ENCODE measurements at regions not wholly inside any gene's neighbourhood (a gene's known extent, or its start where the extent isn't known, plus 50 kb on each side); places are given as distances from the start of the nearest gene placed in this dataset.
A peak's percentile ranks its signal among the peaks of the same experiment; 100 is the strongest.

DNA sequence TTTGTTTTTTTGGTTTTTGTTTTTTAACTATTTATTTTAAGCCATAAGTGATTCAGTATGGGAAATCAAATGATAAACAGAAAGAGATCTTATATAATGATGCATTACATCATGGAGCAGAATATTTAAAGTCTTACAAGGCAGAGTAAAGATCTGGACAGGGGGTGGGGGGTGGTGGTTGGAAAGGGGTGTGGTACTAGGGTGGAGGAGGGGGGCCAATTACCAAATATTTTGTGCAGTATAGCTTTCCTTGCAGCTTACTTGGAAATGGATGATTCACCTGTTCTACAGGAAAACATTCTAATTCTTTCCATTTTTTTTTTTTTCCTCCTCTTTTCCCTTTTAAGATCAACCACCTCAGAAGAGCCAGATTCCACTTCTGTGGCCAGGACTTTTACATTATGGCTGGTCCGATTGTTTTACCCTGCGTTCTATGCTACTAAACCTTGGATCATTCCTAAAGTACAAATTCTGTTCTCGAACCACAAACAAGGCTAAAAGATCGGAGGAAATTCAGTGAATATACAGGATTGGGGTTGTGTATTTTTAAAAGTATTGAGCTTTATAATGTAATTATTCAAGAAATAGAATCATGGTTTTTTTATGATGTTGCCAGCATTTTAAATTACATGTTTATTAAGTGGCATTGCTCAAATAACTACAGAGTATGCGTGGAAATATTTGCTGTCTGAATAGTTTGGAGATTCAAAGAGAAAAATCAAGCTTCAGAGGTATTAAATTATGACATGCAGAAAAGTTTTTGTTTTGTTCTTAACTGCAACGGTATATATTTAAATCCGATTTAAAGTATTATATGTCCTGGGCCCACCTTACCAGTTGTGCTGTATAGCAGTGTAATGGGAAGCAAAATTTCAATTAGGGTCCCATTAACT lies 859.5 kb downstream of the USP25 start:
- H3K27me3 ChIP-seq (replicated peaks; ENCODE audit: control insufficient read depth, insufficient read depth, low read length) = no peaks in the 10 kb centered on the region
- H3K4me3 ChIP-seq (ENCODE audit: low read length) = peak overlapping the region; percentile 88
- H3K36me3 ChIP-seq (ENCODE audit: control insufficient read depth, insufficient read depth, low read length, severe bottlenecking) = no peaks in the 10 kb centered on the region
- H3K9ac ChIP-seq (ENCODE audit: low read length) = peak overlapping the region; percentile 87
- DNase-seq (ENCODE audit: low read depth) = peak; percentile 18
- peaks cover 45% of the 10 kb centered on the region for H3K4me1 ChIP-seq (ENCODE audit: control insufficient read depth, insufficient read depth, low read length)
- H3K9me3 ChIP-seq (ENCODE audit: control insufficient read depth, low read length) = no peaks in the 10 kb centered on the region

DNA sequence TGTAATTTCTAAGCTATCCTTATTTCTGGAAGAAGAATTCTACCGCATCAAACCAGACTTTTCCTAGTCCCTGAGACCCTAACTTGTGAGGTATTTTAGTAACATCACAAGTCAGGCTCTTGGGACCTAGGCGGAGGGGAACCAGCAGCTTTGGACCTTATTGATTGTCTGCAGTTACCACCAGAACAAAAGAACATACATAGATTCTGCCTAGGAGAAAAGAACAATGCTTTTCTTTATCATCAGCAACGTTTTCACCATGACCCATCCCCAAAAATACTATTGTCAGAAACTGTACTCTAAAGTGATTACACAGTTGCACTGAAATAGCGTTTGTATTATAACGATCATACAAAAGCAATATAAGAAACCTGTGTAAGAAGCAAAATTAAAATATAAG lies 860.4 kb downstream of the USP25 start:
- DNase-seq (ENCODE audit: low read depth) = no peak
- peak overlapping the region; percentile 88 for H3K4me3 ChIP-seq (ENCODE audit: low read length)

DNA sequence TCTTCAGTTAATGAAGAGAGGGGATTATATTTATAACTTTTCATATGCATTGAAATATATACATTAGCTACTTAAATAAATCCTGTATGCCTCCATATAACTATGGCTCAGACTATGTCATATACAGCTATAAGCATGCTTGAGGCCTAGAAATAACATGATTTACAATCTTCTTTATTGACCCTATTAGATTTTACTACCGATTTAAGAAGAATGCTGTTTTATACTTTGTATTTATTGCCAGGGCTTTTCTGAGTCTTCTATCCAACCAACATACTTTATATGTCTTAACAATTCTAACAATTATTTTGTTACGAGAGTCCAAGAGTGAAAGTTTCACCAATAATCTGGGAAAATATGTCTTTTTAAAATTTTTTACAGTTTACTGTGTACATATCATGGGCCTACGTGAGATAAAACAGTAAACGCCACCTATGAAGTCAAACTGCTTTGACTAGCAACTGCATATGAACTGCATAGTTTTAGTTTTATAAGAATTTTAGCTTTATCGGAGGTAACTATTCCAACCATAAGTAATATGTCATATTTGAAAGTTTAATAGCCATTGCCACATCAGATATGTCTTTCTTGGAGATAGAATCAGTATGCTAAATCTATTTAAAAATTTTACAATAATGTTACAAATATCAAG lies 861.0 kb downstream of the USP25 start:
- no peak for DNase-seq (ENCODE audit: low read depth)
- no peak overlapping the region for H3K9ac ChIP-seq (ENCODE audit: low read length)
- H3K27me3 ChIP-seq (replicated peaks; ENCODE audit: control insufficient read depth, insufficient read depth, low read length) = no peaks in the 10 kb centered on the region
- H3K4me3 ChIP-seq (ENCODE audit: low read length) = peak overlapping the region; percentile 88
- H3K9me3 ChIP-seq (ENCODE audit: control insufficient read depth, low read length) = no peaks in the 10 kb centered on the region
- peaks cover 34% of the 10 kb centered on the region for H3K4me1 ChIP-seq (ENCODE audit: control insufficient read depth, insufficient read depth, low read length)
- H3K36me3 ChIP-seq (ENCODE audit: control insufficient read depth, insufficient read depth, low read length, severe bottlenecking) = no peaks in the 10 kb centered on the region

More for the DNA sequence above, 860.4 kb downstream of the USP25 start:
- Histone ChIP-seq H3K27me3 (replicated peaks; ENCODE audit: control insufficient read depth, insufficient read depth, low read length) (no peaks in the 10 kb centered on the region), H3K9me3 (ENCODE audit: control insufficient read depth, low read length) (no peaks in the 10 kb centered on the region), H3K9ac (ENCODE audit: low read length) (no peak overlapping the region), H3K36me3 (ENCODE audit: control insufficient read depth, insufficient read depth, low read length, severe bottlenecking) (no peaks in the 10 kb centered on the region), H3K4me1 (ENCODE audit: control insufficient read depth, insufficient read depth, low read length) (peaks cover 36% of the 10 kb centered on the region)

DNA sequence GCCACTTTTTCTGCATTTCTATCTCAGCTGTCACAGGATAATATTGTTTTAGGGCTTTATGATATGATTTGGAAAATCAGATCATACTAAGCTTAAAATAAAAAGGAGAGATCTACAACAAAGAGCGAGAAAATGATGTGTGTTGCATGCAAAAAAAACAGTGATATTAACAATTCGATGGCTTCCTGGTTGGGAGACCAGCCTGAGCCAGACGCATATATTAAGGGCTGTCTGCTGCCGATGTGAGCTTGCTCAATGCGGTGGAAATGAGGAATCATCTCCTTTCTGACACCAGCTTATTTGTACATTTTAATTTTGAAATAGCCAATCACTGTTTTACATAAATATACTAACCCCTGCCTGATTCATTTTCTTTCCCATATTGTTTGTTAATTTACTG lies 862.6 kb downstream of the USP25 start:
- H3K27me3 ChIP-seq (replicated peaks; ENCODE audit: control insufficient read depth, insufficient read depth, low read length) = no peaks in the 10 kb centered on the region
- no peaks in the 10 kb centered on the region for H3K36me3 ChIP-seq (ENCODE audit: control insufficient read depth, insufficient read depth, low read length, severe bottlenecking)
- H3K4me3 ChIP-seq (ENCODE audit: low read length) = no peak overlapping the region
- H3K9me3 ChIP-seq (ENCODE audit: control insufficient read depth, low read length) = no peaks in the 10 kb centered on the region
- H3K9ac ChIP-seq (ENCODE audit: low read length) = no peak overlapping the region
- no peak for DNase-seq (ENCODE audit: low read depth)
- H3K4me1 ChIP-seq (ENCODE audit: control insufficient read depth, insufficient read depth, low read length) = peaks cover 22% of the 10 kb centered on the region

DNA sequence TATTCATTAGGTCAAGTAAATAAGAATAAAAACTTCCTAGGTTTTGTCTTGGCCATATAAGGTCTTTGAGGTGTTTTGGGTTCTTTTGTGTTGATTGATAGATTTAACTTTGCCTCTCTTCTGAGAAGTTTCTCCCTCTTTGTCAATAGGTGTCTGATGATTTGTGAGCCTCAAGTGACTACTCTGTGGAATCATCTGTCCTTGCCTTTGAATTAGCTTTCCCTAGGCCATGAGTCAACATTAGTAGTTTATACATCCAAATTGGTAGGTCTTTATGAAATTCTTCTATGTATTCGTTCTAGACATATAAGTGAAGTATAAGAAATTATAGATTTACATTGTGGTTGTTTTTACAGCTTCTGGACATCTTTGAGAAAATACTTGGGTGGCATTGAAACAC lies 864.4 kb downstream of the USP25 start:
- no peak overlapping the region for H3K4me3 ChIP-seq (ENCODE audit: low read length)
- H3K27me3 ChIP-seq (replicated peaks; ENCODE audit: control insufficient read depth, insufficient read depth, low read length) = no peaks in the 10 kb centered on the region
- DNase-seq (ENCODE audit: low read depth) = no peak
- no peak overlapping the region for H3K9ac ChIP-seq (ENCODE audit: low read length)
- H3K36me3 ChIP-seq (ENCODE audit: control insufficient read depth, insufficient read depth, low read length, severe bottlenecking) = no peaks in the 10 kb centered on the region
- peaks cover 12% of the 10 kb centered on the region for H3K4me1 ChIP-seq (ENCODE audit: control insufficient read depth, insufficient read depth, low read length)
- H3K9me3 ChIP-seq (ENCODE audit: control insufficient read depth, low read length) = no peaks in the 10 kb centered on the region

DNA sequence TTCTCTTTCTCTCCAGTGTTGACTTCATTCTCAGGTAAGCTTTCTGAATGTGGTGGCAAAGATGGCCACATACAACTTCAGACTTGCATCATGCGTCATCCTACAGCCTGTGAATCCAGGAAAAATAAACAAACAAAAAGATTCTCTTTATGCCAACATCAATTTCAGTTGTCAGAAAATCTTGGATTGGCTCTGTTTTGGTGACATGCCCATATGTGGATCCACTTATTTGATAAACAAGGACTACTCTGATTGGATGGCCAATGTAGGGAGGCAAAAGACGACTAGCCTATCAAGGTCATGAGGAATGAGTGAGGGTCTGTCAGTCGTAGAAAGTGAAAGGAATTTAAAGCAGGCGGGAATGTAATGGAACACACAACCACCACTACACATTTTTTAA lies 866.6 kb downstream of the USP25 start:
- Histone ChIP-seq H3K9me3 (ENCODE audit: control insufficient read depth, low read length) (no peaks in the 10 kb centered on the region), H3K9ac (ENCODE audit: low read length) (no peak overlapping the region)

DNA sequence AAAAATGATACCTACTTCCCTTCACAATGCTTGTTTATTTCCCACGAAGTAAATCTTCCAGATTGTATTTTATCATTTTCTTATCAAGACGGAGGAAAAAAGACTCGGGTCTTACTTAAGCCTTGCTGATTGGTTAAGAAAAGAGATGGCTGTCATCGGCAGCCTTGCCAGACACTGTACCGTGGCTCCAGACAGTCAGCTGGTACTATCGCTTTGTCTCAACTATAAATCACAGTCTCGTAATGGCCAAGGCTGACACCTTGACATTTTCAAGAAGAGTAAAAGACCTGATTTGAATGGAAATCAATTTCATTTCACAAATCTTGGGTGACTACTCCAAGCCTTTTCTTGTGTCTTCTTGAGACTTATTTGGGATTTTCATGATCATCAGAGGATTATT lies 868.0 kb downstream of the USP25 start:
- Histone ChIP-seq H3K9me3 (ENCODE audit: control insufficient read depth, low read length) (no peaks in the 10 kb centered on the region), H3K27me3 (replicated peaks; ENCODE audit: control insufficient read depth, insufficient read depth, low read length) (no peaks in the 10 kb centered on the region), H3K4me3 (ENCODE audit: low read length) (no peak overlapping the region), H3K4me1 (ENCODE audit: control insufficient read depth, insufficient read depth, low read length) (no peaks in the 10 kb centered on the region), H3K9ac (ENCODE audit: low read length) (no peak overlapping the region), H3K36me3 (ENCODE audit: control insufficient read depth, insufficient read depth, low read length, severe bottlenecking) (no peaks in the 10 kb centered on the region)
- DNase-seq (ENCODE audit: low read depth) = no peak

More for the DNA sequence above, 866.6 kb downstream of the USP25 start:
- no peak overlapping the region for H3K4me3 ChIP-seq (ENCODE audit: low read length)
- no peak for DNase-seq (ENCODE audit: low read depth)
- no peaks in the 10 kb centered on the region for H3K27me3 ChIP-seq (replicated peaks; ENCODE audit: control insufficient read depth, insufficient read depth, low read length)
- H3K4me1 ChIP-seq (ENCODE audit: control insufficient read depth, insufficient read depth, low read length) = no peaks in the 10 kb centered on the region
- no peaks in the 10 kb centered on the region for H3K36me3 ChIP-seq (ENCODE audit: control insufficient read depth, insufficient read depth, low read length, severe bottlenecking)

DNA sequence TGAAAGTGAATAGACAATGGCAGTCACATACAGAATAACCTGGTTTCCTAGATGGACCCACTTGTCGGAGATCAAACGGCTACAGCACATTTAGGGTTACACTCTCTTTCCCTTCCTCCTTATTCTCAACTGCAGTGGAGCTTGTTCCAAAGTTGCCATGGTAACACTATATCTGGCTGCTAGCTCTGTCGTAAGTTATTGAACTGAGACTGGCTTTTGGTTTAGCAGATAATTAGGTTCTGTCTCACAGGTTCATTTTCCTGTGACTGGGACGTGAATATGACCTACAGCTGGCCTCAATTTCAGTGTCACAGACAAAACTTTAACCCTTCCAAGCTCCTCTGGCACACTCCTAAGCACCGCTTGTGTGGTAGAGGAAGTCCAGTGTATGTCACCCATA lies 875.8 kb downstream of the USP25 start:
- Histone ChIP-seq H3K4me3 (ENCODE audit: low read length) (no peak overlapping the region), H3K4me1 (ENCODE audit: control insufficient read depth, insufficient read depth, low read length) (peaks cover 4% of the 10 kb centered on the region), H3K9me3 (ENCODE audit: control insufficient read depth, low read length) (no peaks in the 10 kb centered on the region), H3K27me3 (replicated peaks; ENCODE audit: control insufficient read depth, insufficient read depth, low read length) (no peaks in the 10 kb centered on the region), H3K36me3 (ENCODE audit: control insufficient read depth, insufficient read depth, low read length, severe bottlenecking) (peaks cover 11% of the 10 kb centered on the region), H3K9ac (ENCODE audit: low read length) (no peak overlapping the region)
- DNase-seq (ENCODE audit: low read depth) = peak; percentile 13

DNA sequence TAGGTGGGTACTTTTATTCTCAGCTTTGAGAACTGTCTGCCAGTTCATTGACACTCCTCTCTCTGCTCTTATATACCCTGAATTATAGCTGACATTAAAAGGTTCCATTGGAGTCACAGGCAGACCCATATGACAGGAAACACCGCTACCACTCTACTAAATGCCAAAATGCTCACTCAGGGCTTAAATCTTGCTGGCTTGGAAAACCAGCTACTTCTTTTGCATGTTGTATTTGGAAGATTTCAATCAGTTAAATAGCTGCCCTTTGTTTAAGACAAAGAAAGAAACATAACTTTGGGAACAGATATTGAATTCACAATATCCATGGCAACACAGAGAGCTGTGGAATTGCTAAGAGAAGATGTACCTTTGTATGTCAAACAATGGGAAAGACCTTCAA lies 876.5 kb downstream of the USP25 start:
- no peak overlapping the region for H3K4me3 ChIP-seq (ENCODE audit: low read length)
- H3K27me3 ChIP-seq (replicated peaks; ENCODE audit: control insufficient read depth, insufficient read depth, low read length) = no peaks in the 10 kb centered on the region
- H3K9ac ChIP-seq (ENCODE audit: low read length) = no peak overlapping the region
- no peak for DNase-seq (ENCODE audit: low read depth)
- H3K9me3 ChIP-seq (ENCODE audit: control insufficient read depth, low read length) = no peaks in the 10 kb centered on the region
- H3K4me1 ChIP-seq (ENCODE audit: control insufficient read depth, insufficient read depth, low read length) = peaks cover 4% of the 10 kb centered on the region
- peaks cover 11% of the 10 kb centered on the region for H3K36me3 ChIP-seq (ENCODE audit: control insufficient read depth, insufficient read depth, low read length, severe bottlenecking)

DNA sequence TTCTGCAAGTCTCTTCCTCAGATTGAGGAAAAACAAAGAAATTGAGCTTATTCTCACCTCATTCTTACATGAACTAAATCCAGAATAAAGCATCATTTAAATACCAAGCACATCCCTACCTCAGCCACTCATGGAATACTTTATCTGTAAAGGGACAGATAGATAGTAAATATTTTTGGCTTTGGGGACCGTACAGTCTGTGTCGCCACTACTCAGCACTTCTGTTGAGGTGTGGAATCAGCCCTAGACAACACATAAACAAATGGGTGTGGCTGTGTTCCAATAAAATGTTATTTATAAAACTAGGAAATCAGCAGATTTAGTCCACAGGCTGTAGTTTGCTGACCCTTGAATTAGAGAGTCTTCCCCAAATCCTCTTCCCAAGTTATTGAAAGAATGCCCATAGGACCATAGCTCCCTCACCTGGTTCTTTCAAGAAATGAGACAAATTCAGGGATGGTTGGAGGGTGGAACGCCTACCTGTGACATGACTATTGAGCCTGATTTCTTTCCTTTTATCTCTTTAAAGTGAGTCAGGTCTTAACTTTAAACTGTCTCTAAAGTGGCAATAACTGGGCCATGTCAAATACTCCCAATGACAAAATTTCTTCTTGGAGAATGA lies 878.5 kb downstream of the USP25 start:
- no peak for DNase-seq (ENCODE audit: low read depth)
- Histone ChIP-seq H3K4me3 (ENCODE audit: low read length) (no peak overlapping the region), H3K9ac (ENCODE audit: low read length) (no peak overlapping the region), H3K27me3 (replicated peaks; ENCODE audit: control insufficient read depth, insufficient read depth, low read length) (no peaks in the 10 kb centered on the region), H3K36me3 (ENCODE audit: control insufficient read depth, insufficient read depth, low read length, severe bottlenecking) (peaks cover 11% of the 10 kb centered on the region), H3K4me1 (ENCODE audit: control insufficient read depth, insufficient read depth, low read length) (peaks cover 4% of the 10 kb centered on the region), H3K9me3 (ENCODE audit: control insufficient read depth, low read length) (no peaks in the 10 kb centered on the region)

DNA sequence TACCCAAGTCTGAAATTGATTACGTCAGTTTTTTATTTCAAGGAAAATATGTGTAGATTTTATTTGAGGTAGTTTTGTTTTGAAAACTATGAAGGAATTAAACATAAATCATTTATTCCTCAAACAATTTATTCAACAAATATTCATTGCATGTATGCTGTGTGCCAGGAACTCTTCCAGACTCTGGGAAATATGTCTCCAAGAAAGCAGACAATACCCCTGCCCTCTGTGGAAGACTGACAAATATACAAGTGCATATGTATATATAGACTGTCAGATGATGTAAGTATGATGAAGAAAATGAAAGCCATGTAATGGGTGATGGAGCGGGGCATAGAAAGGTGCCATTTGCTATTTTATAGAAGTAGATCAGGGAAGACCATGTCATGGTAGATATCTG lies 889.5 kb downstream of the USP25 start:
- Histone ChIP-seq H3K9ac (ENCODE audit: low read length) (no peak overlapping the region), H3K4me3 (ENCODE audit: low read length) (no peak overlapping the region), H3K4me1 (ENCODE audit: control insufficient read depth, insufficient read depth, low read length) (no peaks in the 10 kb centered on the region), H3K27me3 (replicated peaks; ENCODE audit: control insufficient read depth, insufficient read depth, low read length) (no peaks in the 10 kb centered on the region), H3K9me3 (ENCODE audit: control insufficient read depth, low read length) (no peaks in the 10 kb centered on the region), H3K36me3 (ENCODE audit: control insufficient read depth, insufficient read depth, low read length, severe bottlenecking) (no peaks in the 10 kb centered on the region)
- DNase-seq (ENCODE audit: low read depth) = no peak
